ENCODE measurements at regions not wholly inside any gene's neighbourhood (a gene's known extent, or its start where the extent isn't known, plus 50 kb on each side); places are given as distances from the start of the nearest gene placed in this dataset.

DNA sequence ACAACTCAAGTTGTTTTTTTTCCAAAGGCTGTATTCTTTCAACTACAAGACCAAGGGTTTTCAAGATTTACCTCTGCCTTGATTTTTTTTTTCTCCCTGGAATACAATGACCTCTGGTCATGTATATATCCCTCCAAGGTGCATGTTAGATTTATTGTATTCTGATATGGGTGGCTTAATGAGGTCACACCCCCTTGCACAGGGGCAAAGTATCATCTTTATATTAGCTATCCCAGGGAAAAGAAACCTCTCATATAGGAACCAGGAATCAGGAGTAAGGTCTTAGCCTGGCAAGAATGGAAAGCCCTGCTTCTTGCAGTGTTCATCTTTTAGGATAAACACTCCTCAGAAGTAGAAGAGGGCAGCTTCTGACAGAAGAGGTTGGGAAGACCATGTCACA is 516.9 kb upstream of the TENM4 start:
- ATAC-seq: no peak
- TF ChIP-seq GLIS3 (CRISPR knock-in tag; IDR thresholded peaks at IDR 0.05) (no peak), ISL1 (CRISPR knock-in tag; IDR thresholded peaks at IDR 0.05) (no peak), BACH2 (CRISPR knock-in tag; IDR thresholded peaks at IDR 0.05; ENCODE audit: borderline replicate concordance) (no peak), ZC3H10 (CRISPR knock-in tag; IDR thresholded peaks at IDR 0.05) (no peak), ARNTL (CRISPR knock-in tag; IDR thresholded peaks at IDR 0.05; ENCODE audit: borderline replicate concordance, low read depth) (no peak), TCF4 (CRISPR knock-in tag; IDR thresholded peaks at IDR 0.05; ENCODE audit: borderline replicate concordance) (no peak), RARB (CRISPR knock-in tag; IDR thresholded peaks at IDR 0.05) (no peak), ZNF70 (CRISPR knock-in tag; IDR thresholded peaks at IDR 0.05) (no peak), ZFP30 (CRISPR knock-in tag; IDR thresholded peaks at IDR 0.05) (no peak), CSDC2 (CRISPR knock-in tag; IDR thresholded peaks at IDR 0.05) (no peak), ZNF8 (CRISPR knock-in tag; IDR thresholded peaks at IDR 0.05) (no peak), OSR1 (CRISPR knock-in tag; IDR thresholded peaks at IDR 0.05) (no peak), TOX (CRISPR knock-in tag; IDR thresholded peaks at IDR 0.05; ENCODE audit: borderline replicate concordance) (no peak), SNAI2 (CRISPR knock-in tag; IDR thresholded peaks at IDR 0.05) (no peak)
- TF ChIP-seq, protein P1, sequence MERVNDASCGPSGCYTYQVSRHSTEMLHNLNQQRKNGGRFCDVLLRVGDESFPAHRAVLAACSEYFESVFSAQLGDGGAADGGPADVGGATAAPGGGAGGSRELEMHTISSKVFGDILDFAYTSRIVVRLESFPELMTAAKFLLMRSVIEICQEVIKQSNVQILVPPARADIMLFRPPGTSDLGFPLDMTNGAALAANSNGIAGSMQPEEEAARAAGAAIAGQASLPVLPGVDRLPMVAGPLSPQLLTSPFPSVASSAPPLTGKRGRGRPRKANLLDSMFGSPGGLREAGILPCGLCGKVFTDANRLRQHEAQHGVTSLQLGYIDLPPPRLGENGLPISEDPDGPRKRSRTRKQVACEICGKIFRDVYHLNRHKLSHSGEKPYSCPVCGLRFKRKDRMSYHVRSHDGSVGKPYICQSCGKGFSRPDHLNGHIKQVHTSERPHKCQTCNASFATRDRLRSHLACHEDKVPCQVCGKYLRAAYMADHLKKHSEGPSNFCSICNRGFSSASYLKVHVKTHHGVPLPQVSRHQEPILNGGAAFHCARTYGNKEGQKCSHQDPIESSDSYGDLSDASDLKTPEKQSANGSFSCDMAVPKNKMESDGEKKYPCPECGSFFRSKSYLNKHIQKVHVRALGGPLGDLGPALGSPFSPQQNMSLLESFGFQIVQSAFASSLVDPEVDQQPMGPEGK (CRISPR knock-in tag; IDR thresholded peaks at IDR 0.05; ENCODE audit: borderline replicate concordance): no peak
- TF ChIP-seq, protein P2, sequence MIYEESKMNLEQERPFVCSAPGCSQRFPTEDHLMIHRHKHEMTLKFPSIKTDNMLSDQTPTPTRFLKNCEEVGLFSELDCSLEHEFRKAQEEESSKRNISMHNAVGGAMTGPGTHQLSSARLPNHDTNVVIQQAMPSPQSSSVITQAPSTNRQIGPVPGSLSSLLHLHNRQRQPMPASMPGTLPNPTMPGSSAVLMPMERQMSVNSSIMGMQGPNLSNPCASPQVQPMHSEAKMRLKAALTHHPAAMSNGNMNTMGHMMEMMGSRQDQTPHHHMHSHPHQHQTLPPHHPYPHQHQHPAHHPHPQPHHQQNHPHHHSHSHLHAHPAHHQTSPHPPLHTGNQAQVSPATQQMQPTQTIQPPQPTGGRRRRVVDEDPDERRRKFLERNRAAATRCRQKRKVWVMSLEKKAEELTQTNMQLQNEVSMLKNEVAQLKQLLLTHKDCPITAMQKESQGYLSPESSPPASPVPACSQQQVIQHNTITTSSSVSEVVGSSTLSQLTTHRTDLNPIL (CRISPR knock-in tag; IDR thresholded peaks at IDR 0.05; ENCODE audit: low read depth): no peak
- TF ChIP-seq, protein P3, sequence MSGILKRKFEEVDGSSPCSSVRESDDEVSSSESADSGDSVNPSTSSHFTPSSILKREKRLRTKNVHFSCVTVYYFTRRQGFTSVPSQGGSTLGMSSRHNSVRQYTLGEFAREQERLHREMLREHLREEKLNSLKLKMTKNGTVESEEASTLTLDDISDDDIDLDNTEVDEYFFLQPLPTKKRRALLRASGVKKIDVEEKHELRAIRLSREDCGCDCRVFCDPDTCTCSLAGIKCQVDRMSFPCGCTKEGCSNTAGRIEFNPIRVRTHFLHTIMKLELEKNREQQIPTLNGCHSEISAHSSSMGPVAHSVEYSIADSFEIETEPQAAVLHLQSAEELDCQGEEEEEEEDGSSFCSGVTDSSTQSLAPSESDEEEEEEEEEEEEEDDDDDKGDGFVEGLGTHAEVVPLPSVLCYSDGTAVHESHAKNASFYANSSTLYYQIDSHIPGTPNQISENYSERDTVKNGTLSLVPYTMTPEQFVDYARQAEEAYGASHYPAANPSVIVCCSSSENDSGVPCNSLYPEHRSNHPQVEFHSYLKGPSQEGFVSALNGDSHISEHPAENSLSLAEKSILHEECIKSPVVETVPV (CRISPR knock-in tag; IDR thresholded peaks at IDR 0.05): no peak

DNA sequence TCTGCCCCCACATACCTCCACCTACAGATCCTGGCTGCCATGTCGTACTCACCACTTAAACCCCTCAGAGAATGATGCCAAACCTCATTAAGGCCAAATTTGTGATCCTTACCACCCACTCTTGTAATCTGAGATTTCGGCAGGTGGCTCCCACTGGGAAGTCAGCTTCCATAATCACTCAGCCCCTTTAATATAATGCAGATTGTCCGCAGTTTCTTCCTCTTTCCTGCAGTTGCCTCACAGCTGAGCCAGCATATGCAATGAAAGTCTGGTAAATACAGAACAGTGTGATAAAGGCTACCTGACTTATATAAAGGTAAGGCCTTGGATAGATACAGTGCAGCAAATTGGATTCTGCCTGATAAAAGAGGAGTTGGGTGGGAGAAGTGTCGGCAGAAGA is 515.2 kb upstream of the TENM4 start:
- ATAC-seq: no peak
- TF ChIP-seq GLIS3 (CRISPR knock-in tag; IDR thresholded peaks at IDR 0.05) (no peak), ARNTL (CRISPR knock-in tag; IDR thresholded peaks at IDR 0.05; ENCODE audit: borderline replicate concordance, low read depth) (no peak), ZFP3 (CRISPR knock-in tag; IDR thresholded peaks at IDR 0.05) (no peak), TOX (CRISPR knock-in tag; IDR thresholded peaks at IDR 0.05; ENCODE audit: borderline replicate concordance) (no peak)

DNA sequence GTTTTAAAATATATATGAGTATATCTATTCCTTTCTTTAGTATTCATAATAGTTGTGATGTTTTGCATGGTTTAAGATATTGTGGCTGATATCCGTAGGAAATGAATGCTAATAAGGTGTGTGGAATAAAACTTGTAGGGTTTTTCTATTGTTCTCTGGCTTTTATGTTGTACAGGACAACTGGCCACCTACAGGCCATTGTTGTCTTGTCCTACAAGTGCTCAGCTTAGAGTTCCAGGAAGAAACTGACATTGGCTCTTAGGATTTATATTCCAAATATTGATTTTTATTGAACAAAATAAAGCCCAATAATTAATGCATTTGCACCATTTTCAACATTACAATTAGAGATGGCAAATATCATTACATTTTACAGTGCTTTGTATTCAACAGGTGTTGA is 512.8 kb upstream of the TENM4 start:
- TF ChIP-seq SNAI2 (CRISPR knock-in tag; IDR thresholded peaks at IDR 0.05): no peak
- TF ChIP-seq ESRRG (CRISPR knock-in tag; IDR thresholded peaks at IDR 0.05): no peak
- TF ChIP-seq ZNF70 (CRISPR knock-in tag; IDR thresholded peaks at IDR 0.05): no peak
- TF ChIP-seq ZNF565 (CRISPR knock-in tag; conservative IDR thresholded peaks at IDR 0.05; ENCODE audit: low read depth): no peak
- TF ChIP-seq TOX (CRISPR knock-in tag; IDR thresholded peaks at IDR 0.05; ENCODE audit: borderline replicate concordance): no peak
- TF ChIP-seq, protein P4, sequence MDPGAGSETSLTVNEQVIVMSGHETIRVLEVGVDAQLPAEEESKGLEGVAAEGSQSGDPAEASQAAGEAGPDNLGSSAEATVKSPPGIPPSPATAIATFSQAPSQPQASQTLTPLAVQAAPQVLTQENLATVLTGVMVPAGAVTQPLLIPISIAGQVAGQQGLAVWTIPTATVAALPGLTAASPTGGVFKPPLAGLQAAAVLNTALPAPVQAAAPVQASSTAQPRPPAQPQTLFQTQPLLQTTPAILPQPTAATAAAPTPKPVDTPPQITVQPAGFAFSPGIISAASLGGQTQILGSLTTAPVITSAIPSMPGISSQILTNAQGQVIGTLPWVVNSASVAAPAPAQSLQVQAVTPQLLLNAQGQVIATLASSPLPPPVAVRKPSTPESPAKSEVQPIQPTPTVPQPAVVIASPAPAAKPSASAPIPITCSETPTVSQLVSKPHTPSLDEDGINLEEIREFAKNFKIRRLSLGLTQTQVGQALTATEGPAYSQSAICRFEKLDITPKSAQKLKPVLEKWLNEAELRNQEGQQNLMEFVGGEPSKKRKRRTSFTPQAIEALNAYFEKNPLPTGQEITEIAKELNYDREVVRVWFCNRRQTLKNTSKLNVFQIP (CRISPR knock-in tag; IDR thresholded peaks at IDR 0.05; ENCODE audit: borderline replicate concordance, low read depth): no peak
- no peak for TF ChIP-seq PPARA (CRISPR knock-in tag; IDR thresholded peaks at IDR 0.05; ENCODE audit: borderline replicate concordance)
- no peak for TF ChIP-seq ZFP30 (CRISPR knock-in tag; IDR thresholded peaks at IDR 0.05)
- TF ChIP-seq ARNTL (CRISPR knock-in tag; IDR thresholded peaks at IDR 0.05; ENCODE audit: borderline replicate concordance, low read depth): no peak
- TF ChIP-seq, protein P5, sequence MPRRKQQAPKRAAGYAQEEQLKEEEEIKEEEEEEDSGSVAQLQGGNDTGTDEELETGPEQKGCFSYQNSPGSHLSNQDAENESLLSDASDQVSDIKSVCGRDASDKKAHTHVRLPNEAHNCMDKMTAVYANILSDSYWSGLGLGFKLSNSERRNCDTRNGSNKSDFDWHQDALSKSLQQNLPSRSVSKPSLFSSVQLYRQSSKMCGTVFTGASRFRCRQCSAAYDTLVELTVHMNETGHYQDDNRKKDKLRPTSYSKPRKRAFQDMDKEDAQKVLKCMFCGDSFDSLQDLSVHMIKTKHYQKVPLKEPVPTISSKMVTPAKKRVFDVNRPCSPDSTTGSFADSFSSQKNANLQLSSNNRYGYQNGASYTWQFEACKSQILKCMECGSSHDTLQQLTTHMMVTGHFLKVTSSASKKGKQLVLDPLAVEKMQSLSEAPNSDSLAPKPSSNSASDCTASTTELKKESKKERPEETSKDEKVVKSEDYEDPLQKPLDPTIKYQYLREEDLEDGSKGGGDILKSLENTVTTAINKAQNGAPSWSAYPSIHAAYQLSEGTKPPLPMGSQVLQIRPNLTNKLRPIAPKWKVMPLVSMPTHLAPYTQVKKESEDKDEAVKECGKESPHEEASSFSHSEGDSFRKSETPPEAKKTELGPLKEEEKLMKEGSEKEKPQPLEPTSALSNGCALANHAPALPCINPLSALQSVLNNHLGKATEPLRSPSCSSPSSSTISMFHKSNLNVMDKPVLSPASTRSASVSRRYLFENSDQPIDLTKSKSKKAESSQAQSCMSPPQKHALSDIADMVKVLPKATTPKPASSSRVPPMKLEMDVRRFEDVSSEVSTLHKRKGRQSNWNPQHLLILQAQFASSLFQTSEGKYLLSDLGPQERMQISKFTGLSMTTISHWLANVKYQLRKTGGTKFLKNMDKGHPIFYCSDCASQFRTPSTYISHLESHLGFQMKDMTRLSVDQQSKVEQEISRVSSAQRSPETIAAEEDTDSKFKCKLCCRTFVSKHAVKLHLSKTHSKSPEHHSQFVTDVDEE (CRISPR knock-in tag; IDR thresholded peaks at IDR 0.05): no peak
- no peak for TF ChIP-seq ISL1 (CRISPR knock-in tag; IDR thresholded peaks at IDR 0.05)
- TF ChIP-seq, protein P3 (CRISPR knock-in tag; IDR thresholded peaks at IDR 0.05): no peak
- no peak for TF ChIP-seq CSDC2 (CRISPR knock-in tag; IDR thresholded peaks at IDR 0.05)
- TF ChIP-seq, protein P1 (CRISPR knock-in tag; IDR thresholded peaks at IDR 0.05; ENCODE audit: borderline replicate concordance): no peak
- TF ChIP-seq OSR1 (CRISPR knock-in tag; IDR thresholded peaks at IDR 0.05): no peak
- no peak for TF ChIP-seq TCF4 (CRISPR knock-in tag; IDR thresholded peaks at IDR 0.05; ENCODE audit: borderline replicate concordance)
- TF ChIP-seq ZFP3 (CRISPR knock-in tag; IDR thresholded peaks at IDR 0.05): no peak
- TF ChIP-seq RARB (CRISPR knock-in tag; IDR thresholded peaks at IDR 0.05): no peak
- ATAC-seq: no peak

Measured in SK-N-SH treated with all-trans-retinoic acid at 6 μM for 48 hours (cell line).